HCT116 (cell line): ENCODE measurements at regions not wholly inside any gene's neighbourhood (a gene's known extent, or its start where the extent isn't known, plus 50 kb on each side); places are given as distances from the start of the nearest gene placed in this dataset.

Source experiments
- EGR1 ChIP-seq: IDR thresholded peaks from 2 replicates; pipeline ENCODE4 v1.6.1; 2012; ENCODE audit warnings: low read depth
- ELF1 ChIP-seq: IDR thresholded peaks from 2 replicates; pipeline ENCODE4 v1.6.1; 2012; ENCODE audit warnings: low read depth, borderline replicate concordance
- EZH2 ChIP-seq: fragments of 200-600 bp; sonication (generic); IDR thresholded peaks from 2 replicates; pipeline ENCODE4 v1.6.1; 2017; ENCODE audit warnings: antibody characterized with exemption, mixed run types
- EZH2phosphoT487 ChIP-seq: fragments of 200-600 bp; IDR thresholded peaks from 2 replicates; pipeline ENCODE4 v1.6.1; 2018; ENCODE audit warnings: antibody characterized with exemption, borderline replicate concordance
- POLR2A ChIP-seq: IDR thresholded peaks from 2 replicates; pipeline ENCODE4 v1.7.0; 2011; ENCODE audit warnings: borderline replicate concordance; ENCODE audit not compliant: insufficient read depth, insufficient read length; ENCODE audit errors: extremely low read depth
- POLR2AphosphoS5 ChIP-seq: IDR thresholded peaks from 2 replicates; pipeline ENCODE4 v1.6.1; 2011; ENCODE audit warnings: mild to moderate bottlenecking, low read depth, low read length, moderate library complexity
- RAD21 ChIP-seq: IDR thresholded peaks from 2 replicates; pipeline ENCODE4 v1.6.1; 2012; ENCODE audit warnings: low read depth, mild to moderate bottlenecking
- SRF ChIP-seq: IDR thresholded peaks from 2 replicates; pipeline ENCODE4 v1.6.1; 2012; ENCODE audit warnings: low read depth
- YY1 ChIP-seq: IDR thresholded peaks from 2 replicates; pipeline ENCODE4 v1.6.1; 2011; ENCODE audit warnings: low read length, low read depth, moderate library complexity, mild to moderate bottlenecking; ENCODE audit not compliant: insufficient replicate concordance; ENCODE audit errors: extremely low read depth
- ZNF274 ChIP-seq: fragments of 200-500 bp; sonication (Bioruptor generic); IDR thresholded peaks from 2 replicates; pipeline ENCODE4 v1.6.1; 2014; ENCODE audit warnings: mild to moderate bottlenecking, low read depth, low read length, inconsistent platforms
- TF ChIP-seq, protein P1 (sequence below), 3 experiments: fragments of 200-600 bp in 1 of 3; sonication (generic) in 1 of 3; IDR thresholded peaks in 2 of 3; conservative IDR thresholded peaks in 1 of 3; 2 replicates each; pipeline ENCODE4 v1.5.1; 2012 to 2017; ENCODE audit warnings: low read depth in 2 of 3, low read length in 2 of 3, antibody characterized with exemption in 1 of 3, borderline replicate concordance in 1 of 3, control low read depth in 1 of 3, mild to moderate bottlenecking in 1 of 3, mixed read lengths in 1 of 3, mixed run types in 1 of 3, moderate library complexity in 1 of 3; ENCODE audit not compliant: insufficient read depth in 1 of 3
- TF ChIP-seq, protein P2 (sequence below): IDR thresholded peaks from 2 replicates; pipeline ENCODE4 v1.6.1; 2012; ENCODE audit warnings: low read depth
- TF ChIP-seq, protein P3 (sequence below): IDR thresholded peaks from 2 replicates; pipeline ENCODE4 v1.6.1; 2012

- TF ChIP-seq POLR2AphosphoS5 (no peak), YY1 (no peak), EZH2phosphoT487 (no peak), EZH2 (no peak), ELF1 (no peak), EGR1 (no peak), ZNF274 (no peak), POLR2A (no peak), RAD21 (no peak), SRF (no peak)
- TF ChIP-seq, protein P1, sequence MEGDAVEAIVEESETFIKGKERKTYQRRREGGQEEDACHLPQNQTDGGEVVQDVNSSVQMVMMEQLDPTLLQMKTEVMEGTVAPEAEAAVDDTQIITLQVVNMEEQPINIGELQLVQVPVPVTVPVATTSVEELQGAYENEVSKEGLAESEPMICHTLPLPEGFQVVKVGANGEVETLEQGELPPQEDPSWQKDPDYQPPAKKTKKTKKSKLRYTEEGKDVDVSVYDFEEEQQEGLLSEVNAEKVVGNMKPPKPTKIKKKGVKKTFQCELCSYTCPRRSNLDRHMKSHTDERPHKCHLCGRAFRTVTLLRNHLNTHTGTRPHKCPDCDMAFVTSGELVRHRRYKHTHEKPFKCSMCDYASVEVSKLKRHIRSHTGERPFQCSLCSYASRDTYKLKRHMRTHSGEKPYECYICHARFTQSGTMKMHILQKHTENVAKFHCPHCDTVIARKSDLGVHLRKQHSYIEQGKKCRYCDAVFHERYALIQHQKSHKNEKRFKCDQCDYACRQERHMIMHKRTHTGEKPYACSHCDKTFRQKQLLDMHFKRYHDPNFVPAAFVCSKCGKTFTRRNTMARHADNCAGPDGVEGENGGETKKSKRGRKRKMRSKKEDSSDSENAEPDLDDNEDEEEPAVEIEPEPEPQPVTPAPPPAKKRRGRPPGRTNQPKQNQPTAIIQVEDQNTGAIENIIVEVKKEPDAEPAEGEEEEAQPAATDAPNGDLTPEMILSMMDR (IDR thresholded peaks at IDR 0.05 in 2 of 3, conservative IDR thresholded peaks at IDR 0.05 in 1 of 3; ENCODE audit: borderline replicate concordance in 1 of 3, insufficient read depth in 1 of 3, low read depth in 2 of 3, low read length in 2 of 3), result no peak
- TF ChIP-seq, protein P2, sequence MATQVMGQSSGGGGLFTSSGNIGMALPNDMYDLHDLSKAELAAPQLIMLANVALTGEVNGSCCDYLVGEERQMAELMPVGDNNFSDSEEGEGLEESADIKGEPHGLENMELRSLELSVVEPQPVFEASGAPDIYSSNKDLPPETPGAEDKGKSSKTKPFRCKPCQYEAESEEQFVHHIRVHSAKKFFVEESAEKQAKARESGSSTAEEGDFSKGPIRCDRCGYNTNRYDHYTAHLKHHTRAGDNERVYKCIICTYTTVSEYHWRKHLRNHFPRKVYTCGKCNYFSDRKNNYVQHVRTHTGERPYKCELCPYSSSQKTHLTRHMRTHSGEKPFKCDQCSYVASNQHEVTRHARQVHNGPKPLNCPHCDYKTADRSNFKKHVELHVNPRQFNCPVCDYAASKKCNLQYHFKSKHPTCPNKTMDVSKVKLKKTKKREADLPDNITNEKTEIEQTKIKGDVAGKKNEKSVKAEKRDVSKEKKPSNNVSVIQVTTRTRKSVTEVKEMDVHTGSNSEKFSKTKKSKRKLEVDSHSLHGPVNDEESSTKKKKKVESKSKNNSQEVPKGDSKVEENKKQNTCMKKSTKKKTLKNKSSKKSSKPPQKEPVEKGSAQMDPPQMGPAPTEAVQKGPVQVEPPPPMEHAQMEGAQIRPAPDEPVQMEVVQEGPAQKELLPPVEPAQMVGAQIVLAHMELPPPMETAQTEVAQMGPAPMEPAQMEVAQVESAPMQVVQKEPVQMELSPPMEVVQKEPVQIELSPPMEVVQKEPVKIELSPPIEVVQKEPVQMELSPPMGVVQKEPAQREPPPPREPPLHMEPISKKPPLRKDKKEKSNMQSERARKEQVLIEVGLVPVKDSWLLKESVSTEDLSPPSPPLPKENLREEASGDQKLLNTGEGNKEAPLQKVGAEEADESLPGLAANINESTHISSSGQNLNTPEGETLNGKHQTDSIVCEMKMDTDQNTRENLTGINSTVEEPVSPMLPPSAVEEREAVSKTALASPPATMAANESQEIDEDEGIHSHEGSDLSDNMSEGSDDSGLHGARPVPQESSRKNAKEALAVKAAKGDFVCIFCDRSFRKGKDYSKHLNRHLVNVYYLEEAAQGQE, result no peak
- TF ChIP-seq, protein P3, sequence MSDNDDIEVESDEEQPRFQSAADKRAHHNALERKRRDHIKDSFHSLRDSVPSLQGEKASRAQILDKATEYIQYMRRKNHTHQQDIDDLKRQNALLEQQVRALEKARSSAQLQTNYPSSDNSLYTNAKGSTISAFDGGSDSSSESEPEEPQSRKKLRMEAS, result no peak
Observed at GRCh38 chr5:167786871-167787578, 504.4 kb upstream of the WWC1 start.
